Urothelium cell line (cell line): ENCODE measurements at regions not wholly inside any gene's neighbourhood (a gene's known extent, or its start where the extent isn't known, plus 50 kb on each side); places are given as distances from the start of the nearest gene placed in this dataset.

Source experiments
- DNase-seq: peaks from one replicate; pipeline ENCODE4 v3.0.0; 2011; ENCODE audit warnings: low spot score, mixed read lengths
- FAIRE-seq: peaks from 2 replicates; lab custom pipeline; 2011; peaks lifted over from hg19 to GRCh38; lab: Jason Lieb, UNC

GRCh38 chr3:31047673-31048072, 153.2 kb upstream of the GADL1 start:
- DNase-seq (no peak), FAIRE-seq (no peak)

- FAIRE-seq (no peak), DNase-seq (no peak)
Measured at GRCh38 chr3:31048143-31048542, 153.7 kb upstream of the GADL1 start.

GRCh38 chr3:31050296-31050695, 155.8 kb upstream of the GADL1 start:
- FAIRE-seq = no peak

GRCh38 chr3:31051226-31051625, 156.8 kb upstream of the GADL1 start:
- DNase-seq (no peak), FAIRE-seq (no peak)

More at GRCh38 chr3:31050296-31050695, 155.8 kb upstream of the GADL1 start:
- no peak for DNase-seq

- DNase-seq (no peak), FAIRE-seq (no peak)
Measured at GRCh38 chr3:31053299-31053698, 158.8 kb upstream of the GADL1 start.

GRCh38 chr3:31054032-31054431, 159.6 kb upstream of the GADL1 start:
- no peak for DNase-seq
- FAIRE-seq = no peak

- no peak for FAIRE-seq
- no peak for DNase-seq
Measured at GRCh38 chr3:31055757-31056156, 161.3 kb upstream of the GADL1 start.

GRCh38 chr3:31057891-31058290, 163.4 kb upstream of the GADL1 start:
- FAIRE-seq (no peak), DNase-seq (no peak)

- FAIRE-seq = no peak
- DNase-seq = no peak
Measured at GRCh38 chr3:31064021-31064420, 169.6 kb upstream of the GADL1 start.

- DNase-seq = no peak
- no peak for FAIRE-seq
Measured at GRCh38 chr3:31065765-31066164, 171.3 kb upstream of the GADL1 start.

GRCh38 chr3:31067004-31067403, 172.5 kb upstream of the GADL1 start:
- FAIRE-seq (no peak), DNase-seq (peak; percentile 21)

- no peak for DNase-seq
- FAIRE-seq = no peak
Measured at GRCh38 chr3:31075471-31075870, 181.0 kb upstream of the GADL1 start.

GRCh38 chr3:31075876-31076275, 181.4 kb upstream of the GADL1 start:
- no peak for DNase-seq
- no peak for FAIRE-seq

- peak; percentile 86 for FAIRE-seq
Measured at GRCh38 chr3:31077021-31077601, 182.7 kb upstream of the GADL1 start.

GRCh38 chr3:31077826-31078225, 183.4 kb upstream of the GADL1 start:
- no peak for FAIRE-seq
- no peak for DNase-seq

More at GRCh38 chr3:31077021-31077601, 182.7 kb upstream of the GADL1 start:
- DNase-seq = peak; percentile 73

- DNase-seq = no peak
- FAIRE-seq = no peak
Measured at GRCh38 chr3:31079689-31080088, 185.2 kb upstream of the GADL1 start.

GRCh38 chr3:31081018-31081662, 186.7 kb upstream of the GADL1 start:
- no peak for DNase-seq
- FAIRE-seq = no peak

GRCh38 chr3:31086148-31086547, 191.7 kb upstream of the GADL1 start:
- no peak for DNase-seq
- FAIRE-seq = no peak

GRCh38 chr3:31086698-31087097, 192.2 kb upstream of the GADL1 start:
- FAIRE-seq (no peak), DNase-seq (no peak)

- DNase-seq (no peak), FAIRE-seq (no peak)
Measured at GRCh38 chr3:31091748-31092147, 197.3 kb upstream of the GADL1 start.

GRCh38 chr3:31092748-31093589, 198.5 kb upstream of the GADL1 start:
- DNase-seq = no peak
- FAIRE-seq = no peak

GRCh38 chr3:31093606-31094005, 199.1 kb upstream of the GADL1 start:
- no peak for DNase-seq
- no peak for FAIRE-seq
